Osteocyte (in vitro differentiated cells): ENCODE measurements at regions not wholly inside any gene's neighbourhood (a gene's known extent, or its start where the extent isn't known, plus 50 kb on each side); places are given as distances from the start of the nearest gene placed in this dataset.

Experiments used
- DNase-seq: peaks from one replicate; pipeline ENCODE4 v3.0.0; 2021; ENCODE audit warnings: mixed read lengths; ENCODE audit not compliant: unreplicated experiment; ENCODE audit errors: extremely low spot score
- H3K27ac Mint-ChIP-seq: one replicate; pipeline ENCODE4 v1.8.0; 2021; ENCODE audit warnings: mild to moderate bottlenecking, mixed read lengths; ENCODE audit not compliant: unreplicated experiment
- H3K27me3 Mint-ChIP-seq: one replicate; pipeline ENCODE4 v1.8.0; 2021; ENCODE audit warnings: mixed read lengths; ENCODE audit not compliant: unreplicated experiment
- H3K36me3 Mint-ChIP-seq: one replicate; pipeline ENCODE4 v1.8.0; 2021; ENCODE audit warnings: mixed read lengths; ENCODE audit not compliant: unreplicated experiment
- H3K4me1 Mint-ChIP-seq: one replicate; pipeline ENCODE4 v1.8.0; 2021; ENCODE audit warnings: mixed read lengths; ENCODE audit not compliant: unreplicated experiment
- H3K4me3 Mint-ChIP-seq: one replicate; pipeline ENCODE4 v1.8.0; 2021; ENCODE audit warnings: mild to moderate bottlenecking, moderate library complexity, mixed read lengths; ENCODE audit not compliant: unreplicated experiment
- H3K9me3 Mint-ChIP-seq: one replicate; pipeline ENCODE4 v1.8.0; 2021; ENCODE audit warnings: mixed read lengths; ENCODE audit not compliant: unreplicated experiment
- CTCF ChIP-seq: fragments of 200-600 bp; sonication (generic); IDR thresholded peaks from 2 replicates; pipeline ENCODE4 v1.5.0; 2021; ENCODE audit warnings: antibody characterized with exemption, mild to moderate bottlenecking, moderate library complexity

DNA sequence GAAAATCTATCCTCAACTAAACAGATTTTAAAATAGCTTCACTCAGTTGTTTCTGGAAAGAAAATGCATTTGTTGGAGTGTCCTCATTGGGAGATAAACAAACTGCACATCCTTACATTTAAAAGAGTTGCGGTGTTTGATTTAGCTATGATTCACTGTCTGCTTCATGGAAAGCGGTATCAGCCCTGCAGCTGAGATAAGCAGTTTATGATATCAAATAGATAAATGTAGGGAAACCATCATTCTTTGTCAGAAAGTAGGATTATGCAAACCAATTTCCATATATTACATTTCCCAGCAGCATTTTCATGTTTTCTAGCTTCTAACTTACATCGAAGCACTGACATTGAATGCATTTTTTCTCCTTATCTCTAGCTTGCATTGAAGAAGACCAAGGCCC, 698.9 kb downstream of the DIPK2A start:
- no peak overlapping the region for H3K4me3 Mint-ChIP-seq
- peaks cover 20% of the 10 kb centered on the region for H3K4me1 Mint-ChIP-seq
- DNase-seq = no peak
- peaks cover 11% of the 10 kb centered on the region for H3K9me3 Mint-ChIP-seq
- H3K36me3 Mint-ChIP-seq = peaks cover 5% of the 10 kb centered on the region
- no peaks in the 10 kb centered on the region for H3K27me3 Mint-ChIP-seq
- TF ChIP-seq CTCF = no peak
- H3K27ac Mint-ChIP-seq = no peak overlapping the region

DNA sequence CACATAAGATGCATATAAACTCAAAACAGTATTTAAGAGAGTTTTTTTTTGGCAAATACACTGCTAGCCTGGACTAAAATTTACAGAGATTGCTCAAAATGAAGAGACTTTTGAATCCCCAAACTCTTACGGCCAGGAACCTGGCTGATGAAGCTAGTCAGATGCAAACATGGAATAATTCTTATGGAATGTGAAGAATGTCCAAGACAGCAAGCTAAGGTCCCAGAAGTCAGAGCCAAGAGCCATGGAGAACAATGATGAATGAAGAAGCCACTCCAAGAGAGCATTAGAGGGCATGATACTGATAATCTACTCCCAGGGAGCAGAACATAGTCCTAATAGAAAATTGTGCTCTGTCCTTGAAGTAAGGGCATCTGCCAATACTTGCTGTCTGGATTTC, 705.5 kb downstream of the DIPK2A start:
- Mint-ChIP-seq H3K27me3 (no peaks in the 10 kb centered on the region), H3K4me1 (peaks cover 16% of the 10 kb centered on the region), H3K9me3 (peaks cover 4% of the 10 kb centered on the region), H3K36me3 (no peaks in the 10 kb centered on the region), H3K27ac (no peak overlapping the region), H3K4me3 (no peak overlapping the region)
- DNase-seq = no peak
- no peak for TF ChIP-seq CTCF

- Mint-ChIP-seq H3K4me3 (no peak overlapping the region), H3K4me1 (no peaks in the 10 kb centered on the region), H3K27ac (no peak overlapping the region), H3K27me3 (no peaks in the 10 kb centered on the region), H3K36me3 (peaks cover 1% of the 10 kb centered on the region), H3K9me3 (peaks cover 10% of the 10 kb centered on the region)
- DNase-seq = no peak
- no peak for TF ChIP-seq CTCF
These were observed 711.4 kb downstream of the DIPK2A start for GRCh38 chr3:144683065-144683464.

- TF ChIP-seq CTCF = no peak
- no peaks in the 10 kb centered on the region for H3K4me1 Mint-ChIP-seq
- no peaks in the 10 kb centered on the region for H3K27me3 Mint-ChIP-seq
- no peak overlapping the region for H3K4me3 Mint-ChIP-seq
- no peak overlapping the region for H3K27ac Mint-ChIP-seq
- no peak for DNase-seq
- H3K36me3 Mint-ChIP-seq = peaks cover 1% of the 10 kb centered on the region
- peaks cover 16% of the 10 kb centered on the region for H3K9me3 Mint-ChIP-seq
These were observed 716.2 kb downstream of the DIPK2A start for GRCh38 chr3:144687862-144688261.

GRCh38 chr3:144692488-144692887, 720.9 kb downstream of the DIPK2A start:
- Mint-ChIP-seq H3K27me3 (no peaks in the 10 kb centered on the region), H3K4me3 (no peak overlapping the region), H3K27ac (no peak overlapping the region), H3K9me3 (peaks cover 18% of the 10 kb centered on the region), H3K36me3 (peaks cover 1% of the 10 kb centered on the region), H3K4me1 (no peaks in the 10 kb centered on the region)
- DNase-seq = no peak
- TF ChIP-seq CTCF = no peak
